GM12874 (cell line): ENCODE measurements at regions not wholly inside any gene's neighbourhood (a gene's known extent, or its start where the extent isn't known, plus 50 kb on each side); places are given as distances from the start of the nearest gene placed in this dataset.

Experiments
- TF ChIP-seq, protein P1 (sequence below): IDR thresholded peaks from 2 replicates; pipeline ENCODE4 v1.5.1; 2011; ENCODE audit warnings: low read depth, mild to moderate bottlenecking, control low read depth, low read length, moderate library complexity; ENCODE audit not compliant: insufficient read depth

DNA sequence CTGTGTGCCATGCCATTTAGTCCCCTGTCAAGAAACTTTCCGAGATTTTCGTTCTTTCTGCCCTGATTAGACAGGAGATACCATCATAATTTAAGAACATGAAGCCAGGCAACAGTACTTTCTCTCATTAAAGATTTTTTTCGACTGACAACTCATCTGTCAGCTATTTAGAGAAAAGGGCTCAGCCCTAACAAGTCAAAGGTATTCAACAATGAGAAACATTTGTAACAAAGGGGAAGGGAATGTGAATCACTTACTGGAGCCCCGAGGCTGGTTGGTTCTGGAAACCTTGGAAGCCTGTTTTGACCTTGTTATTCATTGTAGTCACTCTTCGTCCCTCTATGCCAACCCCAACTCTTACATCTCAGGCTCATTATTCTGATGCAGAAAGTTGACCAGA is 199.4 kb downstream of the SPP2 start:
- TF ChIP-seq, protein P1, sequence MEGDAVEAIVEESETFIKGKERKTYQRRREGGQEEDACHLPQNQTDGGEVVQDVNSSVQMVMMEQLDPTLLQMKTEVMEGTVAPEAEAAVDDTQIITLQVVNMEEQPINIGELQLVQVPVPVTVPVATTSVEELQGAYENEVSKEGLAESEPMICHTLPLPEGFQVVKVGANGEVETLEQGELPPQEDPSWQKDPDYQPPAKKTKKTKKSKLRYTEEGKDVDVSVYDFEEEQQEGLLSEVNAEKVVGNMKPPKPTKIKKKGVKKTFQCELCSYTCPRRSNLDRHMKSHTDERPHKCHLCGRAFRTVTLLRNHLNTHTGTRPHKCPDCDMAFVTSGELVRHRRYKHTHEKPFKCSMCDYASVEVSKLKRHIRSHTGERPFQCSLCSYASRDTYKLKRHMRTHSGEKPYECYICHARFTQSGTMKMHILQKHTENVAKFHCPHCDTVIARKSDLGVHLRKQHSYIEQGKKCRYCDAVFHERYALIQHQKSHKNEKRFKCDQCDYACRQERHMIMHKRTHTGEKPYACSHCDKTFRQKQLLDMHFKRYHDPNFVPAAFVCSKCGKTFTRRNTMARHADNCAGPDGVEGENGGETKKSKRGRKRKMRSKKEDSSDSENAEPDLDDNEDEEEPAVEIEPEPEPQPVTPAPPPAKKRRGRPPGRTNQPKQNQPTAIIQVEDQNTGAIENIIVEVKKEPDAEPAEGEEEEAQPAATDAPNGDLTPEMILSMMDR, result no peak

DNA sequence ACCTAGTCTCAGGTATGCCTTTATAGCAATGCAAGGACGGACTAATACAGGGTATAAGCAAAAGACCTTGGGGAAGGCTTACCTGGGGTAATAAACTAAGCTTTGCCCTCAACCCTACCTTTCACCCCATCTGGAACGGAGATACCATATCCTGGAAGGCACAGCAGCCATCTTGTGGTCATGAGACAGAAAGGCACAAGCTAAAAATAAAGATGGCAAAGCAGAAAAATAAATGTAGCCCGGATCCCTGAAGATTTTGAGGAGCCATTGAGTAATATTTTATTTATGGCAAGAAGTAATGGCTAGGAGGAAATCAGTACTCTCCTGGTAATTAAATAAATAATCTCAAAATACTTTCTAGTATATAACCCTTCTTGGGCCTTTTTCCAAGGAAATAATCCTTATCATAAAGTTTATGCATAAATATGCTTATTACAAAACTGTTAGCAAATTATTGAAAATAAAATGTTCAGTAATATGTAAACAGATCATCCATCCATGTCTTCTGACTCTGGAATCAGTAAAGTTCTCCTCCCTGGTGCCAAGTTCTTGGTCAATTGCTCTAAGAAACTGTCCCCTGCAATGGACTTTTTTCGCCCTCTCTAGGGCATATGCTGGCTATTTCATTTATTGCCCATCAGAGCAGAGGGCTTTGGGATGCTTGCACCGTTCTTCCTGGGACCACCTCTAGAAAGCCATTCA is 198.7 kb downstream of the SPP2 start:
- TF ChIP-seq, protein P1, result no peak

DNA sequence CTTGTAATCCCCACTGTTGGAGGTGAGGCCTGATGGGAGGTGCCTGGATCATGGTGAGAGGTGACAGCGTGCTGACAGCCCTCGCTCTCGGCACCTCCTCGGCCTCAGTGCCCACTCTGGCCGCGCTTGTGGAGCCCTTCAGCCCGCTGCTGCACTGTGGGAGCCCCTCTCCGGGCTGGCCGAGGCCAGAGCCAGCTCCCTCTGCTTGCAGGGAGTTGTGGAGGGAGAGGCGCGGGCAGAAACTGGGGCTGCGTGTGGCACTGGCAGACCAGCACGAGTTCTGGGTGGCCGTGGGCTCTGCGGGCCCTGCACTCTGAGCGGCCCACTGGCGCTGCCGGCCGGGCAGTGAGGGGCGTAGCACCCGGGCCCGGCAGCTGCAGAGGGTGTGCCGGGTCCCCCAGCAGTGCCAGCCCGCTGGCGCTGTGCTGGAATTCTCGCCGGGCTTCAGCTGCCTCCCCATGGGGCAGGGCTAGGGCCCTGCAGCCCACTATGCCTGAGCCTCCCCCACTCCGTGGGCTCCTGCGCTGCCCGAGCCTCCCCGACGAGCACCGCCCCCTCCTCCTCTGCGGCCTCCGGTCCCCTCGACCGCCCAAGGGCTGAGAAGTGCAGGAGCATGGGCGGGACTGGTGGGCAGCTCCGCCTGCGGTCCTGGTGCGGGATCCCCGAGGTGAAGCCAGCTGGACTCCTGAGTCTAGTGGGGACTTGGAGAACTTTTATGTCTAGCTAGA is 197.1 kb downstream of the SPP2 start:
- TF ChIP-seq, protein P1, result no peak

DNA sequence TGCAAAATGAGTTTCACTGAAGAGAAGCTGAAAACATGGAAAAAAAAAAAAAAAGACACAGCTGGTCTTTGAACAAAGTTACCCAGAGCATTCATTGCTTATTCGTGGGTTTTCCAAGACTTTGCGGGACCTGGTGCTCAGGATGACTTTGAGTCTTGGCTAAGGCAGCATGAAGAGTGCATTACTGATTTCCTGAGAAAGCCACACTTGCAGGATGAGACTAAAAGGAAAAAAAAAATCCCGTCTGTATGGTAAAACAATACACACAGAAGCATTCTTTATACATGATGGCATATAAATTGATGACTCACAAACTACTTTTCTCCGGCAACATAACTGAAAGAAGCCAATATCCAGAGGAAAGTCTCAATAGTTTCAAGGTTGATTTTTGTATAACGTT is 195.4 kb downstream of the SPP2 start:
- TF ChIP-seq, protein P1, result no peak

DNA sequence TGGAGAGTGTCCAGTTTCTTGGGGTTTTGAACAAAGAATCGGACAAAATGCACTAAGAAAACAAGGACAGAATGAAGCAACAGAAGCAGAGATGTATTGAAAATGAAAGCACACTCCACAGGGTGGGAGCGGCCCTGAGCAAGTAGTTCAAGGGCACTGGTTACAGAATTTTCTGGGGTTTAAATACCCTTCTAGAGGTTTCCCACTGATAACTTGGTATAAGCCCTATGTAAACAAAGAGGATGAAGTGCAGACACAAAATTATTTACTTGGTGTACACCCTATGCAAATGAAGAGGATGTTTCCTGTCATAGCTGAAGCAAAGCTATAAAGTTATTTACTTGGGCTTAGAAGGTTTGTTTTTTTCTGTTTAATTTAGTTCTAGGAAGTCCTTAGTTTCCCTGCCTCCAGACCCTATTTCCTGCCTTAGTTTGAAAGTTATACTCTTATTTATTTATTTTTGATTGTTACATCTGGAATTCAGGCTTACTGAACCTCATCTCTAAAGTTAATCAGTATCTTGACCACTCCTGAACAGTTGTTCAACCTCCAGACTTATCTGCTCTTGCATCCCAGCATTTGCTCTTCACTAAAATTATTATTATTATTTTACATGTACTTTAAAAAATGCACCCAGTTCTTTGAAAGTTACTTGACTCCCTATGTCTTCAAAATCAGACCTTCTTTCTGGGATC is 193.5 kb downstream of the SPP2 start:
- TF ChIP-seq, protein P1, result no peak

DNA sequence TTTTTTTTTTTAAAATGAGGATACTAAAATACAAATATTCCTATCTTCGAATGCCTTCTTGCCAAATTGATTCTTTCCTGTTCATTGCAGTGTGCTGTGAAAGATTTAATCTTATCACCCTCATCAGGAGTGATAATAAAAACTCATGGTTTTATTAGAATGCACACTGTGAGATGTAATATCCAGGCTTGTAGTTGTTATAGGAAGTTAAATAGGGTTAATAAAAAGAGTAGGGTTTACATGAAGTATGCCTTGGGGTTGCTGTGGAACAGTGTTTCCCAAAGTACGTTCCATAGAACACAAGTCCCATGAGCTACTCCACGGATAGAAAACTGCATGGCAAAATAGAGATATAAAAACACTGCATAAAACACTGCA is 191.9 kb downstream of the SPP2 start:
- TF ChIP-seq, protein P1, result no peak

DNA sequence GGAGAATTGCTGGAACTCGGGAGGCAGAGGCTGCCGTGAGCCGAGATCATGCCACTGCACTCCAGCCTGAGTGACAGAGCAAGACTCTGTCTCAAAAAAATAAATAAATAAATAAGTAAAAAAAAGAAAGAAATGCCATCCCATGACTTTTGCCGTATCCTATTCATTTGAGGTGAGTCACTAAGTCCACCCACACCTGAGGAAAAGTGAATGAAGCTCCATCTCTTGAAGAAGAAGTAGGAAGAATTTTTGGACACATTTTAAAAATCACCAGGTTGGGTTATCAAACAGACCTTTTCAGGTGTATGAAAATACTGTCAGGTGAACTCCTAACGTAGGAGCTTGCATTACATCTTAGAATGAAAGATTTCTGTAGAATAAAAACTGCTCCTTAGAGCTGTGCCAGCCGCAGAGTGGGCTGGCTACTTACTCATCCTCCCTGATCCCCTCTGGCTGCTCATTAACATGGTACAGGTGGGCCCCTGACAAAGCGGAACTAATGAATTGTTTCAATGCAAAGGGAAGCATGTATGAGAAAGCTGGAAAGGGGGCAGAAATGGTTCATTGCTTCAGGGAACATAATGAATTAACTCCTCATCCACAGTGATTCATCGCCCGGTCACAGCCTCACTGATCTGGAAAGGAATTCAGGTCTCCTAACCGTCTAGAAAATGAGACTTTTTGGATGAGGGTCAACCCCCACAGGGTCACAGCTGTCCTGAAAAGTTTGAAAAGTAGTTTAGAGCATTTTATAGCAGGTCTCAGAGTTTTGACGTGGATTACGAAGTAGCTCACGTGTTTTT is 191.4 kb downstream of the SPP2 start:
- TF ChIP-seq, protein P1, result no peak
